NCI-H1694 treated with DMSO at 0.1 percent for 48 hours (cell line): ENCODE measurements at regions not wholly inside any gene's neighbourhood (a gene's known extent, or its start where the extent isn't known, plus 50 kb on each side); places are given as distances from the start of the nearest gene placed in this dataset.
"Not testable (repeated sequence)": the region's sequence is repeated elsewhere in the genome, so short reads cannot be mapped to it uniquely, and the experiment has no call there.

Source experiments
- DNase-seq: peaks from one replicate; lab custom pipeline; 2025; lab: John Stamatoyannopoulos, UW

DNA sequence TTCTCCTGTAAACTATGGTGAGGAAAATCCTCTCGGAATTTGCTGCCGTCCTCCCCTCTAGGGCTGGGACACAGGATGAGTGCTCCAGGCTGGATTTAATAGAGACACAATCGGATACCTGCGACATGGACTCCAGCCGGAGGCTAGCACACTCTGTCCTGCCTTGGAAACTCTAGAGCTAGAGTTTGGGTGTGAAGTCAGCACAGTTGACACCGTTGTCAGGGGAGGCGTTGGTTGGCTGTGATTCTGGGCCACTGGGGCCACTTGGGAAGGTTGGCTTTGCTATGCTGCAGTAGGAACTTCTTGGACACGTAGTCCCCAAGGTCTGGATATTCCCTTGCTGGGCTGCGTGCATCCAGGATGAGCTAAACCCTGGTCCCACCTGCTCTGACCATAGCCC, 169.4 kb downstream of the NRN1 start:
- DNase-seq, result no peak

DNA sequence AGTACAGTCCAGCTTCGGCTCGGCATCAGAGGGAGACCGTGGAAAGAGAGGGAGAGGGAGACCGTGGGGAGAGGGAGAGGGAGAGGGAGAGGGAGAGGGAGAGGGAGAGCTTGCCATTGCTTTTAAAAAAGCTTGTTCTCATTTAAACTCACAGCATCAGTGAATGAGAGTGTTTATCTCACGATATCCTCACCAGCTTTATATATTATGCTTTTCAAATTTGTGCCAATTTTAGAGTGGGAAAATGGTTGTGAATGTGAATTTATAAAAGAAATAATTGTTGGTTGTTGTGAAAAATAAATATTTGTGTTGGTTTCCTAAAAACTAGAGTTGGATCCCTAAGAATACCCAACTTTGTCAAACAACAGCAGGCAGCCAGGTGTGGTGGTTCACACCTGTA, 170.1 kb downstream of the NRN1 start:
- not testable (repeated sequence) for DNase-seq

GRCh38 chr6:5833120-5833519, 173.6 kb downstream of the NRN1 start:
- no peak for DNase-seq

DNA sequence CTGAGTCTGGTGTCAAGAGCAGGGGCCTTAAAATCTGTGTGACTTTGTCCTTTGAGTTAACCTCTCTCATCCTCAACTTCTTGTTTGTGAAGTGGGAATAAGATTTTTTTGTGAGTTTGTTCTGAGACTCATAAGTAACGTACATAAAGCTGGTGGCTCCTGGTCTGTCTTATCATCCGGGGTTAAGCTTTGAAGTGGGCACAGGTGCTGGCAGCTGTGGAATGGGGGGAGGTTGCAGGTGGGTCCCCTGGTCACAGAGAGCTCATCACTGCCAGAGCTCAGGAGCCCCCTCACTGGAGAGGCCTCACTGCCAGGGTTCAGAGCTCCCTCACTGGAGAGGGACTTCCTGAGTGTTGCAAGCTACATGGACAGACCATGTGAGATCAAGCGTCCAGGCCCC, 174.1 kb downstream of the NRN1 start:
- no peak for DNase-seq

- DNase-seq, result not testable (repeated sequence)
Measured at GRCh38 chr6:5831219-5831862, 175.4 kb downstream of the NRN1 start.

- DNase-seq, result no peak
Measured at GRCh38 chr6:5828296-5828695, 178.4 kb downstream of the NRN1 start.

DNA sequence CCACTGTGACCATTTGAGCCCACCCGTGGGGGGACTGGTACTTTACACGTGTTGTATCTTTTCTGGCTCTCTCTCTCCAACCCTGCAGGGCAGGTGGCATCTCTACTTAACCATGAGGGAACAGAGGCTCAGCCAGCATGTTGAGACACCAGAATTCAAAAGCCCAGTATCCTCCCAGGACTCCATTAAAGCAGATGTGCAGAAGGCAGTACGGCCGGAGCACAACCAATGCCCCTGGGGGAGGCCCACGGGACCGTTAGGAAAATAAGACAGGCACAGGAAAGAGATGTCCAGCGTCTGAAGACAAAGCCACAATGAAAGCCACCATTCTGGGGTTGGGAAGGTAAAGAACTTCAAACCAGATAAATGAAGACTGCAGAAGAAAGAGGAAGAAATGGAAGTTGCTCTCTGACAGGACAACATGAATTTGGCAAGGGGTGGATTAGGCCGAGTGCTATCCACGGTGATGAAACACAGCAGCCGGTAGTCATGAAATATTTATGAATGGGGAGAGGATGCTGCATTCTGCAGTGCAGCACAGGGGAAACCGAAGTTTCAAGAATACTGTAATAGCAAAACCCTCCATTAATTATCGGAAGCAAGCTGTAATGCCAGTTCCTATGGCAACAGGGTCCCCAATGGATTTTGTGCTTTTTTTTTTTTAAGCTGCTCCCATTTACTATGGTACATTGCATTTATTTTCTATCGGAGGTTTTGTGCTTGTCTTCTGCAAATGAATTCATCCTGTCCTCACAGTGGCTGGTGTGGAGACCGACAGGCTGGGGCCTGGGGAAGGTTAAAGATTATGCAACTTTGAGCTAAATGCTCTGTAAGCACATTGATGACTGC, 179.4 kb downstream of the NRN1 start:
- DNase-seq, result no peak

GRCh38 chr6:5824382-5824983, 182.2 kb downstream of the NRN1 start:
- DNase-seq, result not testable (repeated sequence)
